ENCODE measurements at regions not wholly inside any gene's neighbourhood (a gene's known extent, or its start where the extent isn't known, plus 50 kb on each side); places are given as distances from the start of the nearest gene placed in this dataset.

DNA sequence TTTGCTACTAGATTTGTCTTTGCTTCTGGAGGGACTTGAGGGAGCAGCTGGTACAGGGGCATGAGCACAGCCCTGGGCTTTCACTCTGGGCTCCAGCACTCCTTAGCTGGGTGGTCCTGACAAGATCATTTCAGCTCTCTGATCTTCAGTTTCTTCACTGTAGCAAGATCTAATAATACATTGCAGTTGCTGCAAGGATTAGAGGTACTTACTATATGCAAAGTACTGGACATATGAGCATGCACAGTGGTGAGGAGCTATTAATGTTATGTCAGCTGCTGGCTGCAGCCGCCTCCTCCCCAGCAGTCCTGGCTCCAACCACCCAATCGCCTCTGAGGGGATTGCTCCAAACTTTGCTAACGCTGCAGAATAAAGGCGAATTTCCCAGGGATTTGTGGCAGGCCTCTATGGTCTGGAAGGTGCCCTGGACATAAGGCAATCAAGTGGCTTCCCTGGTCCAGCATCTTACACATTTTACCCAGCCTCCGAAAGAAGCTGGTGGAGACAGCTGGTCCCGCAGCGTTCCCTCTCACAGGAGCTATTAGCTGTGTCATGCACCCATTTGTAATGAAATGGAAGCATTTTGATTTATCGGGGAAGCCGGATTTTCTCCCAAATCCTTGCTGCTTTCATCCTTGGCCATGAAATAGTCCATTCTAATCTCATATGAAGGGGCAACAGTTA is 96.7 kb downstream of the RHOB start:
- no peak for ATAC-seq (ENCODE audit: low FRiP score)
- no peak for DNase-seq (ENCODE audit: low spot score)
- TF ChIP-seq, protein P1, sequence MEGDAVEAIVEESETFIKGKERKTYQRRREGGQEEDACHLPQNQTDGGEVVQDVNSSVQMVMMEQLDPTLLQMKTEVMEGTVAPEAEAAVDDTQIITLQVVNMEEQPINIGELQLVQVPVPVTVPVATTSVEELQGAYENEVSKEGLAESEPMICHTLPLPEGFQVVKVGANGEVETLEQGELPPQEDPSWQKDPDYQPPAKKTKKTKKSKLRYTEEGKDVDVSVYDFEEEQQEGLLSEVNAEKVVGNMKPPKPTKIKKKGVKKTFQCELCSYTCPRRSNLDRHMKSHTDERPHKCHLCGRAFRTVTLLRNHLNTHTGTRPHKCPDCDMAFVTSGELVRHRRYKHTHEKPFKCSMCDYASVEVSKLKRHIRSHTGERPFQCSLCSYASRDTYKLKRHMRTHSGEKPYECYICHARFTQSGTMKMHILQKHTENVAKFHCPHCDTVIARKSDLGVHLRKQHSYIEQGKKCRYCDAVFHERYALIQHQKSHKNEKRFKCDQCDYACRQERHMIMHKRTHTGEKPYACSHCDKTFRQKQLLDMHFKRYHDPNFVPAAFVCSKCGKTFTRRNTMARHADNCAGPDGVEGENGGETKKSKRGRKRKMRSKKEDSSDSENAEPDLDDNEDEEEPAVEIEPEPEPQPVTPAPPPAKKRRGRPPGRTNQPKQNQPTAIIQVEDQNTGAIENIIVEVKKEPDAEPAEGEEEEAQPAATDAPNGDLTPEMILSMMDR (IDR thresholded peaks at IDR 0.05), result no peak

DNA sequence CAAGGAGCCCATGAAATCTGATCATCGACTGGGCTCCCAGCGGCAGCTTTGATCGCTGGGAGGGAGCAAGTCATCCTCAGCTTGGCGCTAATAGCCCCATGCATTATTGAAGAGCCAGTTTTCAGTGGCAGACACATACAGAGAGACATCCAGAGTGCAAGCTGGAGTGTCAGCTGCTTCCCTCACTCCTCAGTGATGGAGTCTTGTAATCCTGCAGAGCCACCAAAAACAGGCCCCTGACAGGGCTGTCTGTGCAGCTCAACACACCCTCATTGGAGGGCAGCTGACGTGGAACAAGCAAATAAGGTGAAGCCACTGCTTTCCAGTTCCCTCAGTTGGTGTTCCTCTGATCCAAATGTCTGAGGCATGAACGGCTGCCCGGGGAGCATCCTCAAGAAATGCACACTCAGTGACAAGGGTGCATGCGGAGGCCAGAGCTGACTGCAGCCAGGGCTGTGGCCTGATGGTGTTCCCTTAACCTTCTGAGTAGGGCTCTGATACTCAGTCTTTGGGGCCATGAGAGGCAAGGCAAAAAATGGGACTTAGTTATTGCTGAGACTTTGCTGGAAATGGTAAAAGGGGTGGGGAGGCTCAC is 97.4 kb downstream of the RHOB start:
- ATAC-seq (ENCODE audit: low FRiP score) (no peak), DNase-seq (ENCODE audit: low spot score) (no peak)
- TF ChIP-seq, protein P1 (IDR thresholded peaks at IDR 0.05), result no peak

DNA sequence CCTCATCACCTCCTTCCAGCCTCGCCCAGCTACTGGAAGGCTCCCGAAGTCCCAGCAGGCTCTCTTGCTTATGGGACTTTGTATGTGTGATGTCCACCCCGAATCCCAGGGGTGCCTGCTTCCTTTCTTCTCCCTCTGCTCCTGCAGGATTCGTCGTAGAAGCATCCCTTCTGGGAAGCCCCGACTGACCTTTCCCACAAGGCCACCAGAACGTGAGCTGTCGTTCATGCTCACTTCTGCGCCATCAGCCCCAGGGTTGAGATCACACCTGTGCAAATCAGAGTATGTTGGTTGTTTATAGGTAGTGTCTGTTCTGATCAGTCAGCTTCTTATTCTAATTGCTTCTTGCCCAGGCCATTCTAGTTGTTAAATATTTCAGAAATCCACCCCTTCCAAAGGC is 101.8 kb downstream of the HS1BP3 start:
- no peak for ATAC-seq (ENCODE audit: low FRiP score)
- DNase-seq (ENCODE audit: low spot score), result no peak
- TF ChIP-seq, protein P1 (IDR thresholded peaks at IDR 0.05), result no peak

DNA sequence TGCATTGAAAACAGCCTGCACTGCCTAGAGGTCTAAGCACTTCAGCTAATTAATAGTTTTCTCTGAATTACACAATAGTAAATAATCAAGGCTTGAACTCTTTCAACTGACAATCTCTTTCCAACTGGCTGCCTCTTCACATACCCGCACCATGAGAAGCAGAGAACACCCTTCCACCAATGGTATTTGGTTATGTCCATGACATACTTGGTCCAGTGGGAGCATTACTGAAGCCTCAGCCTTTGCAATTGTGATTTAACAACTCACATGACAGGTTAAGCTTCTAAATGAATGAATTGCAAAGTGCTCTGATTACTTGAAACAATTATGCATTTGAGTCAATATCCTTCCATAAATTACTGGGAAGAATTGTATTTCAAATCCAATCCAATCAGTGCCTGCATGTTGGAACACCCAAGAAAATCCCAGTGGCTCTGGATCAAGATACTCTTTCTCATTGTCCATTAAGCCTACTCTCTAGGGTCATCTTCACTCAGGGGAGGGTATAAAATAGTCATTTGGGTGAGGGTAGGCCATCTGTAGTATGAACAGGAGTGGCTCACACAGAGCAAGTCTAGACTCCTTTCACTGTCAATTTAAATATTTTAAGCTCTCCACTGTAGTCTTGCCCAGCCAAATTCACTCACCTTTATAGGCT is 101.1 kb downstream of the HS1BP3 start:
- DNase-seq (ENCODE audit: low spot score), result no peak
- TF ChIP-seq, protein P1 (IDR thresholded peaks at IDR 0.05), result no peak
- no peak for ATAC-seq (ENCODE audit: low FRiP score)

DNA sequence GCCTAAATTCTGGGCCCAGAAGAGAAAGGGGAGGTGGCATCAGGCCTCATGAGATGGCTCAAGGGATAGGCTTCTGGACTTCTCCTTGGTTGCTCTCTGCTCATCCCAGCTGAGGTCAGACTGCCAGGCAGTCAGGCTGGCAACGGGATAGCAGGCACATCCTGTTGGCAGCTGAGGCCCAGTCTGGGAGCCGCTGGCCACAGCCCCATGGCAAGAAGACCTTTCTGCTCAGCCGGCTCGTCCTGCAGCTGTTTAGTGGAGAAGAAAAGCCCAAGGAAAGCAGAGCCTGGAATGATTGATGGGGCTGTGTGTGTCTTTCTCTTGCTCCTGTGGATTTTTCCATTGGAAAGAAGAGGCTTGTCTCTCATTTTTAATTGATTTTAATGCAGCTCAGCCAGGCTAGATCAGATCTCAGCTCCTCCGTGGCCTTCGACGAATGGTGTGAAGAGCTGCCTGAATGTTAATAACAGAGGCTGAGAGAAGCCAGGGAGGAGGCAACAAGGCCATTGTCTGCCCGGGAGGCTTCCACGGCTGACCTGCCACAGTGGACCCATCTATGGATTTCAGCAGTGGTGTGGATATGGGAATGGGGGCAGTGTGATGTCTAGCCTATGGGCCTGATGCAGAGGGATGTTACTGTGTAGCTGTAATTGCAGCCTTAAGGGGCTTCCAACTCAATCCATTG is 99.5 kb downstream of the HS1BP3 start:
- TF ChIP-seq, protein P1 (IDR thresholded peaks at IDR 0.05), result no peak
- DNase-seq (ENCODE audit: low spot score), result no peak
- no peak for ATAC-seq (ENCODE audit: low FRiP score)

DNA sequence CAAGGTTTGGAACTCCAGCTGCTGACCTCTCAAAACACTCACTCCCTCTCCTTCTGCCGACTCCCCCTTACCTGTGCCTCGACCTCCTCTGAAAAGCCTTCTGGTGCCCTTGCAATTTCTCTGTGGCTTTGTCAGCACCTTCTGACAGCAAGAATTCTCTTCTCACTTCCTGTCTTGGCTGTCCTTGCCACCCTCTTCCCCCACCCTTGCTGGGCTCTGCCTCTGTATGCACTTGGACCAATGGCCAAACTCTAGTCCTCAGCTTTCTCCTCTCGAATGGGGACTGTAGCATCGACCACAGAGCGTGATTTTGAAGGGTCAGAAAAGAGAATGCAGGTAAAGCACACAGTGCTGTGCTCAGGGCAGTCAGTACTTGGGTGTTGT is 99.0 kb downstream of the HS1BP3 start:
- DNase-seq (ENCODE audit: low spot score) (no peak), ATAC-seq (ENCODE audit: low FRiP score) (no peak)
- TF ChIP-seq, protein P1 (IDR thresholded peaks at IDR 0.05), result no peak

Data from omental fat pad (tissue), 3 donors.